CD14-positive monocyte (primary cell): ENCODE measurements at regions not wholly inside any gene's neighbourhood (a gene's known extent, or its start where the extent isn't known, plus 50 kb on each side); places are given as distances from the start of the nearest gene placed in this dataset.

Source experiments
- DNase-seq, 3 donors: peaks; one replicate each; pipeline ENCODE4 v3.0.0-alpha.2; 2011 to 2022
- H2AFZ ChIP-seq: 2 replicates; pipeline ENCODE4 v1.6.0; 2012; ENCODE audit warnings: mild to moderate bottlenecking, low read depth, low read length, inconsistent platforms; ENCODE audit not compliant: insufficient read depth, poor library complexity, severe bottlenecking
- H3K27ac ChIP-seq, 2 donors: 1 replicate in 1 of 2; 2 replicates in 1 of 2; pipeline ENCODE4 v1.5.1; 2012 to 2013; ENCODE audit warnings: low read length in 2 of 2, control low read depth in 1 of 2, inconsistent platforms in 1 of 2, low read depth in 1 of 2, mild to moderate bottlenecking in 1 of 2
- H3K27me3 ChIP-seq, 2 donors: one replicate each; pipeline versions ENCODE4 v1.6.0 to v1.6.1; 2011 to 2013; ENCODE audit warnings: low read length in 2 of 2; ENCODE audit not compliant: control insufficient read depth in 2 of 2, insufficient read depth in 2 of 2
- H3K36me3 ChIP-seq, 2 donors: replicated peaks in 1 of 2; 1 replicate in 1 of 2; 2 replicates in 1 of 2; pipeline versions ENCODE4 v1.5.1 to v1.6.1; 2012 to 2013; ENCODE audit warnings: low read length in 2 of 2, control low read depth in 1 of 2, inconsistent platforms in 1 of 2, mild to moderate bottlenecking in 1 of 2; ENCODE audit not compliant: insufficient read depth in 2 of 2, control insufficient read depth in 1 of 2
- H3K4me1 ChIP-seq, 2 donors: 1 replicate in 1 of 2; 2 replicates in 1 of 2; pipeline versions ENCODE4 v1.5.1 to v1.6.1; 2012 to 2013; ENCODE audit warnings: low read length in 2 of 2, control low read depth in 1 of 2, inconsistent platforms in 1 of 2, mild to moderate bottlenecking in 1 of 2, moderate library complexity in 1 of 2; ENCODE audit not compliant: insufficient read depth in 2 of 2, control insufficient read depth in 1 of 2
- H3K4me2 ChIP-seq: replicated peaks from 2 replicates; pipeline ENCODE3; 2012; ENCODE audit warnings: low read length, moderate library complexity, mild to moderate bottlenecking; ENCODE audit not compliant: poor library complexity, severe bottlenecking; ENCODE audit errors: extremely low read depth
- H3K4me3 ChIP-seq, 3 experiments: fragments of 200-600 bp in 1 of 3; sonication (generic) in 1 of 3; replicated peaks in 1 of 3; 1 replicate in 2 of 3; 2 replicates in 1 of 3; pipeline ENCODE4 v1.5.1; 2011 to 2013; ENCODE audit warnings: low read length in 3 of 3, mild to moderate bottlenecking in 3 of 3, control low read depth in 2 of 3, low read depth in 2 of 3, inconsistent platforms in 1 of 3, moderate library complexity in 1 of 3
- H3K79me2 ChIP-seq: 2 replicates; pipeline ENCODE4 v1.6.0; 2012; ENCODE audit warnings: mild to moderate bottlenecking, control low read depth, inconsistent platforms, low read length, moderate library complexity; ENCODE audit not compliant: insufficient read depth
- H3K9ac ChIP-seq: 2 replicates; pipeline ENCODE4 v1.6.0; 2017; ENCODE audit warnings: low read length, mild to moderate bottlenecking; ENCODE audit not compliant: insufficient read depth, poor library complexity, severe bottlenecking
- H3K9me3 ChIP-seq, 2 donors: replicated peaks in 1 of 2; 1 replicate in 1 of 2; 2 replicates in 1 of 2; pipeline versions ENCODE4 v1.5.1 to v1.6.1; 2012 to 2013; ENCODE audit warnings: low read length in 2 of 2, control low read depth in 1 of 2; ENCODE audit not compliant: control insufficient read depth in 1 of 2, insufficient read depth in 1 of 2
- H4K20me1 ChIP-seq: 2 replicates; pipeline ENCODE4 v1.6.0; 2012; ENCODE audit warnings: mild to moderate bottlenecking, low read length, control low read depth, moderate library complexity; ENCODE audit not compliant: insufficient read depth
- H3K27ac Mint-ChIP-seq, 7 donors: one replicate each; pipeline ENCODE4 v1.8.0; 2020; ENCODE audit warnings: mild to moderate bottlenecking in 7 of 7, mixed read lengths in 7 of 7, moderate library complexity in 6 of 7, inconsistent platforms in 2 of 7
- H3K27me3 Mint-ChIP-seq, 3 donors: one replicate each; pipeline ENCODE4 v1.8.0; 2021 to 2022; ENCODE audit warnings: low read depth in 3 of 3, mild to moderate bottlenecking in 3 of 3, mixed read lengths in 3 of 3, moderate library complexity in 3 of 3, inconsistent platforms in 1 of 3
- H3K36me3 Mint-ChIP-seq, 2 donors: one replicate each; pipeline ENCODE4 v1.8.0; 2020; ENCODE audit warnings: mixed read lengths in 2 of 2, inconsistent platforms in 1 of 2, mild to moderate bottlenecking in 1 of 2
- H3K4me1 Mint-ChIP-seq: one replicate; pipeline ENCODE4 v1.8.0; 2020; ENCODE audit warnings: mild to moderate bottlenecking, mixed read lengths
- H3K4me3 Mint-ChIP-seq, 2 donors: one replicate each; pipeline ENCODE4 v1.8.0; 2020; ENCODE audit warnings: mild to moderate bottlenecking in 2 of 2, mixed read lengths in 2 of 2, moderate library complexity in 1 of 2
- H3K9me3 Mint-ChIP-seq, 7 donors: one replicate each; pipeline ENCODE4 v1.8.0; 2020 to 2022; ENCODE audit warnings: mixed read lengths in 7 of 7, mild to moderate bottlenecking in 6 of 7, moderate library complexity in 6 of 7, inconsistent platforms in 2 of 7
- WGBS: methylation state at CpG from one replicate; pipeline ENCODE4 v1.1.5; 2013; ENCODE audit warnings: missing lambda C conversion rate; ENCODE audit not compliant: insufficient coverage; 5-methylcytosine and 5-hydroxymethylcytosine counted together
- intact Hi-C, 2 donors: fragments of 100-400 bp; cut with micrococcal nuclease; formaldehyde crosslinking; loops; one replicate each; pipeline versions ENCODE4 v1.15.0 to v1.15.1; 2023
- TF ChIP-seq, protein P1 (sequence below): fragments of 200-600 bp; IDR thresholded peaks from one replicate; pipeline ENCODE4 v1.8.0; 2022; ENCODE audit warnings: antibody characterized with exemption, mild to moderate bottlenecking

DNA sequence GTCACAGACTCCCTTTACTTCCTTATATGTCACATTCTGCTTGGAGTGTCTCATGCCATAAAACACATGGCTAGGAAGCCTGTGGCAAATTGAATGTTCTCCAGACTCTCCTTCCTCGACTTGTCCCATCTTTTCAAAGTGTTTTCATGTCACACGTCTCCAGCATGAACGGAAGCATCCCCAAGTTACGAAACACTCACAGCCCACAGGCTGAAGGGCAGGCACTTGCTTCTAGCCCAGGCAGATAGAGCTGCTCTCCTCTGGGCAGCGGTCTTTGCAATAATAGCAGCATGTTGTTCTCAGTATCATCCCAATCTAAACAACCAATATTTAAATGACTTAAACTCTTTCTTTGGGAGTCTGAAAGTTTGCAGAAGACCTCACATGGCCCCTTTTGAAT is 85.3 kb upstream of the ADAMTS9 start:
- Histone ChIP-seq H3K4me1 (no peaks in the 10 kb centered on the region), H3K27ac (no peak overlapping the region), H3K9me3 (peaks cover 0 to 13% of the 10 kb centered on the region in 2 donors), H3K4me3 (no peak overlapping the region), H3K27me3 (no peaks in the 10 kb centered on the region), H3K36me3 (no peaks in the 10 kb centered on the region), H3K4me2 (no peak overlapping the region), H3K9ac (no peak overlapping the region), H3K79me2 (no peaks in the 10 kb centered on the region), H2AFZ (no peak overlapping the region), H4K20me1 (no peaks in the 10 kb centered on the region)
- no peaks in the 10 kb centered on the region for H3K36me3 Mint-ChIP-seq
- WGBS = 95% methylated on average over 5 of the region's 5 CpGs
- H3K4me3 Mint-ChIP-seq = no peak overlapping the region
- intact Hi-C loops = no loop called here
- DNase-seq = no peak
- H3K4me1 Mint-ChIP-seq = no peaks in the 10 kb centered on the region
- H3K27me3 Mint-ChIP-seq = peaks cover 0 to 1% (median 0%) of the 10 kb centered on the region in 3 donors
- TF ChIP-seq, protein P1, sequence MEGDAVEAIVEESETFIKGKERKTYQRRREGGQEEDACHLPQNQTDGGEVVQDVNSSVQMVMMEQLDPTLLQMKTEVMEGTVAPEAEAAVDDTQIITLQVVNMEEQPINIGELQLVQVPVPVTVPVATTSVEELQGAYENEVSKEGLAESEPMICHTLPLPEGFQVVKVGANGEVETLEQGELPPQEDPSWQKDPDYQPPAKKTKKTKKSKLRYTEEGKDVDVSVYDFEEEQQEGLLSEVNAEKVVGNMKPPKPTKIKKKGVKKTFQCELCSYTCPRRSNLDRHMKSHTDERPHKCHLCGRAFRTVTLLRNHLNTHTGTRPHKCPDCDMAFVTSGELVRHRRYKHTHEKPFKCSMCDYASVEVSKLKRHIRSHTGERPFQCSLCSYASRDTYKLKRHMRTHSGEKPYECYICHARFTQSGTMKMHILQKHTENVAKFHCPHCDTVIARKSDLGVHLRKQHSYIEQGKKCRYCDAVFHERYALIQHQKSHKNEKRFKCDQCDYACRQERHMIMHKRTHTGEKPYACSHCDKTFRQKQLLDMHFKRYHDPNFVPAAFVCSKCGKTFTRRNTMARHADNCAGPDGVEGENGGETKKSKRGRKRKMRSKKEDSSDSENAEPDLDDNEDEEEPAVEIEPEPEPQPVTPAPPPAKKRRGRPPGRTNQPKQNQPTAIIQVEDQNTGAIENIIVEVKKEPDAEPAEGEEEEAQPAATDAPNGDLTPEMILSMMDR = no peak
- peaks cover 6 to 22% (median 8%) of the 10 kb centered on the region in 7 donors for H3K9me3 Mint-ChIP-seq
- no peak overlapping the region for H3K27ac Mint-ChIP-seq

DNA sequence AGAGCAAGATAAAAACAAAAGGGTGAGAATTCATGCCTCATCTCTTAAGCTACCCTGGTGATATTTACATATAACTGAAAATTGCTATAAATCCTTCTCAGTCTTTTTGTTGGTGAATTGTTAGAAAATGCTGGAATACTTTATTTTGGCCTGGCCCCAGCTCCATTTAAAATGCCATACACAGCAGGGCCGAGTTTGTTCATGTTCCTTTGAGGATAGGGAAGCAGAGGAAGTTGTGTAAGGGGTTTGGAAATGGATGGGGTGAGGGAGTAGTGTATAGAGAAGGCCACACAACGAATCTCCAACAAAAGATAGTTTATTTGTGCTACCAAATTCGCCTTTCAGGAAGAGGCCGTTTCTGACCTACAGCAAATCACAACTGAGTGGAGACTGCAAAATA is 78.6 kb upstream of the ADAMTS9 start:
- no peak overlapping the region for H3K9ac ChIP-seq
- no peak overlapping the region for H3K4me2 ChIP-seq
- no peaks in the 10 kb centered on the region for H3K36me3 ChIP-seq
- intact Hi-C loops = no loop called here
- TF ChIP-seq, protein P1 = no peak
- no peaks in the 10 kb centered on the region for H3K36me3 Mint-ChIP-seq
- H3K9me3 Mint-ChIP-seq = peaks cover 0 to 15% (median 2%) of the 10 kb centered on the region in 7 donors
- H3K4me1 ChIP-seq = no peaks in the 10 kb centered on the region
- H3K4me1 Mint-ChIP-seq = no peaks in the 10 kb centered on the region
- 85% methylated on average over 4 of the region's 4 CpGs for WGBS
- no peak overlapping the region for H3K27ac ChIP-seq
- no peak overlapping the region for H2AFZ ChIP-seq
- no peak for DNase-seq
- peaks cover 0 to 2% of the 10 kb centered on the region in 2 donors for H3K9me3 ChIP-seq
- no peaks in the 10 kb centered on the region for H3K27me3 ChIP-seq
- no peak overlapping the region for H3K4me3 Mint-ChIP-seq
- no peaks in the 10 kb centered on the region for H4K20me1 ChIP-seq
- no peak overlapping the region for H3K4me3 ChIP-seq
- H3K79me2 ChIP-seq = no peaks in the 10 kb centered on the region
- no peak overlapping the region for H3K27ac Mint-ChIP-seq
- peaks cover 0 to 2% (median 0%) of the 10 kb centered on the region in 3 donors for H3K27me3 Mint-ChIP-seq
